ENCODE measurements at regions not wholly inside any gene's neighbourhood (a gene's known extent, or its start where the extent isn't known, plus 50 kb on each side); places are given as distances from the start of the nearest gene placed in this dataset.

DNA sequence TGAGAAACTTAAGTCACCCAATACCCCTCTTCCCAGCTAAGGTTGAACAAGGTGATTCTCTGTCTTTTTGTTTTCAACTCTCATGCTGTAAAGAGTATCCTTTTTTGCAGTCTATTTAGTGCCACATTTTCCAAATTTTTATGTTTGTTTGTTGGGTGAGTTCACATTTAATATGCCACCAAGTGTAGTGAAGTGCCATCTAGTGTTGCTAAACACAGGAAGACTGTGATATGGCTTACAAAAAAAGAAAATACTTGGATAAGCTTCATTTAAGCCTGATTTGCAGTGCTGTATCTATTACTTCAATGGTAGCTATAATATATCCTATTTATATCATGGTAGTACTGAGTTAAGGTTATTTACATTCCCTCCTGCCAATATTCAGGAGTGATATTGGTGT is 319.2 kb upstream of the CHORDC1 start:
- TF ChIP-seq, protein P1, sequence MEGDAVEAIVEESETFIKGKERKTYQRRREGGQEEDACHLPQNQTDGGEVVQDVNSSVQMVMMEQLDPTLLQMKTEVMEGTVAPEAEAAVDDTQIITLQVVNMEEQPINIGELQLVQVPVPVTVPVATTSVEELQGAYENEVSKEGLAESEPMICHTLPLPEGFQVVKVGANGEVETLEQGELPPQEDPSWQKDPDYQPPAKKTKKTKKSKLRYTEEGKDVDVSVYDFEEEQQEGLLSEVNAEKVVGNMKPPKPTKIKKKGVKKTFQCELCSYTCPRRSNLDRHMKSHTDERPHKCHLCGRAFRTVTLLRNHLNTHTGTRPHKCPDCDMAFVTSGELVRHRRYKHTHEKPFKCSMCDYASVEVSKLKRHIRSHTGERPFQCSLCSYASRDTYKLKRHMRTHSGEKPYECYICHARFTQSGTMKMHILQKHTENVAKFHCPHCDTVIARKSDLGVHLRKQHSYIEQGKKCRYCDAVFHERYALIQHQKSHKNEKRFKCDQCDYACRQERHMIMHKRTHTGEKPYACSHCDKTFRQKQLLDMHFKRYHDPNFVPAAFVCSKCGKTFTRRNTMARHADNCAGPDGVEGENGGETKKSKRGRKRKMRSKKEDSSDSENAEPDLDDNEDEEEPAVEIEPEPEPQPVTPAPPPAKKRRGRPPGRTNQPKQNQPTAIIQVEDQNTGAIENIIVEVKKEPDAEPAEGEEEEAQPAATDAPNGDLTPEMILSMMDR (IDR thresholded peaks at IDR 0.05; ENCODE audit: insufficient read depth in 1 of 2, low read depth in 1 of 2, low read length in 1 of 2, severe bottlenecking in 1 of 2, unreplicated experiment in 1 of 2): peak; percentile 8 to 19
- no peak overlapping the region for H3K4me3 ChIP-seq (ENCODE audit: low read depth, low read length)
- CTCF ChIA-PET: interaction anchor here (0.8 to 1.0 kb wide), 3 partner anchors 107 to 254 kb away, joined by 3 to 5 read pairs (median 5); no protein-coding TSS in a partner anchor
- Mint-ChIP-seq H3K9me3 (ENCODE audit: unreplicated experiment) (no peaks in the 10 kb centered on the region), H3K4me3 (ENCODE audit: unreplicated experiment) (no peak overlapping the region), H3K27ac (ENCODE audit: unreplicated experiment) (no peak overlapping the region), H3K4me1 (ENCODE audit: low read depth, unreplicated experiment) (no peaks in the 10 kb centered on the region), H3K27me3 (ENCODE audit: insufficient read depth, unreplicated experiment) (peaks cover 8% of the 10 kb centered on the region), H3K36me3 (ENCODE audit: insufficient read depth, unreplicated experiment) (no peaks in the 10 kb centered on the region)
- intact Hi-C loops (cut with micrococcal nuclease; ENCODE audit: unreplicated experiment): loop anchor here (1.0 kb wide), 2 partner anchors 66 to 254 kb away; no protein-coding TSS in a partner anchor
- no peaks in the 10 kb centered on the region for H3K9me3 ChIP-seq
- no peak for DNase-seq
- H3K27me3 ChIP-seq (replicated peaks; ENCODE audit: control insufficient read depth, insufficient read depth, low read length): no peaks in the 10 kb centered on the region
- POLR2A ChIA-PET: no interaction called here
- no peaks in the 10 kb centered on the region for H3K4me1 ChIP-seq
- no peaks in the 10 kb centered on the region for H3K36me3 ChIP-seq (ENCODE audit: control insufficient read depth, insufficient read depth, low read length)
- BruUV-seq (replicated peaks): no TSS peak

- CTCF ChIA-PET: no interaction called here
- no peaks in the 10 kb centered on the region for H3K4me1 ChIP-seq
- H3K4me3 ChIP-seq (ENCODE audit: low read depth, low read length): no peak overlapping the region
- H3K27me3 ChIP-seq (replicated peaks; ENCODE audit: control insufficient read depth, insufficient read depth, low read length): no peaks in the 10 kb centered on the region
- no peaks in the 10 kb centered on the region for H3K9me3 ChIP-seq
- TF ChIP-seq, protein P1 (IDR thresholded peaks at IDR 0.05; ENCODE audit: insufficient read depth in 1 of 2, low read depth in 1 of 2, low read length in 1 of 2, severe bottlenecking in 1 of 2, unreplicated experiment in 1 of 2): no peak
- no peak overlapping the region for H3K4me3 Mint-ChIP-seq (ENCODE audit: unreplicated experiment)
- BruUV-seq (replicated peaks): no TSS peak
- POLR2A ChIA-PET: no interaction called here
- intact Hi-C loops (cut with micrococcal nuclease; ENCODE audit: unreplicated experiment): no loop called here
- no peaks in the 10 kb centered on the region for H3K36me3 Mint-ChIP-seq (ENCODE audit: insufficient read depth, unreplicated experiment)
- H3K4me1 Mint-ChIP-seq (ENCODE audit: low read depth, unreplicated experiment): no peaks in the 10 kb centered on the region
- H3K9me3 Mint-ChIP-seq (ENCODE audit: unreplicated experiment): no peaks in the 10 kb centered on the region
- peaks cover 4% of the 10 kb centered on the region for H3K27me3 Mint-ChIP-seq (ENCODE audit: insufficient read depth, unreplicated experiment)
- DNase-seq: no peak
- no peaks in the 10 kb centered on the region for H3K36me3 ChIP-seq (ENCODE audit: control insufficient read depth, insufficient read depth, low read length)
- no peak overlapping the region for H3K27ac Mint-ChIP-seq (ENCODE audit: unreplicated experiment)
These were observed 313.5 kb upstream of the CHORDC1 start for GRCh38 chr11:90536301-90536700.

DNA sequence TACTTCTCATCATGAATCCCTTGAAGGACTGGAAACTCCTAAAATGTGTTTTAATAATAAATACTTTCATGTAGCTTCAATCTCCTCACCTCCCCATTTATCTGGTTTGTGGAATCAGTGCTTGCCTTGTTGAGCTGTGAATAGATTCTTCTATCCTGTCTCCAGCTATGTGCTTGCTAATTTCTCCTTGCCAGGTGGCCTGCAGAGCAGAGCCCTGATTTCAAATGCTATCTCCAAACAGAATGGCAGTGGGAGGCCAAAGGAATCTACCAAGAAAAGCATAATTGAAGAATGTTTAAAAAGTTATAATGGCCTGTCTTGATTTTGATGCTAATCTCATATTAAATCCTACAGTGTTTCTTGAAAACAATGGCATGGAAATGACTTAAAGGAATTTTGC is 309.3 kb upstream of the CHORDC1 start:
- CTCF ChIA-PET: no interaction called here

More for the DNA sequence above, 309.3 kb upstream of the CHORDC1 start:
- H3K4me1 Mint-ChIP-seq (ENCODE audit: low read depth, unreplicated experiment): no peaks in the 10 kb centered on the region
- H3K4me3 Mint-ChIP-seq (ENCODE audit: unreplicated experiment): no peak overlapping the region
- intact Hi-C loops (cut with micrococcal nuclease; ENCODE audit: unreplicated experiment): no loop called here
- no peaks in the 10 kb centered on the region for H3K36me3 Mint-ChIP-seq (ENCODE audit: insufficient read depth, unreplicated experiment)
- TF ChIP-seq, protein P1 (IDR thresholded peaks at IDR 0.05; ENCODE audit: insufficient read depth in 1 of 2, low read depth in 1 of 2, low read length in 1 of 2, severe bottlenecking in 1 of 2, unreplicated experiment in 1 of 2): no peak
- BruUV-seq (replicated peaks): no TSS peak
- no peaks in the 10 kb centered on the region for H3K27me3 ChIP-seq (replicated peaks; ENCODE audit: control insufficient read depth, insufficient read depth, low read length)
- H3K9me3 Mint-ChIP-seq (ENCODE audit: unreplicated experiment): no peaks in the 10 kb centered on the region
- no peak overlapping the region for H3K27ac Mint-ChIP-seq (ENCODE audit: unreplicated experiment)
- no peak overlapping the region for H3K4me3 ChIP-seq (ENCODE audit: low read depth, low read length)
- no peaks in the 10 kb centered on the region for H3K4me1 ChIP-seq
- POLR2A ChIA-PET: no interaction called here
- no peaks in the 10 kb centered on the region for H3K9me3 ChIP-seq
- no peaks in the 10 kb centered on the region for H3K36me3 ChIP-seq (ENCODE audit: control insufficient read depth, insufficient read depth, low read length)
- DNase-seq: no peak
- no peaks in the 10 kb centered on the region for H3K27me3 Mint-ChIP-seq (ENCODE audit: insufficient read depth, unreplicated experiment)

Data from Caco-2 (cell line).